ENCODE measurements at regions not wholly inside any gene's neighbourhood (a gene's known extent, or its start where the extent isn't known, plus 50 kb on each side); places are given as distances from the start of the nearest gene placed in this dataset.

- TF ChIP-seq CTCF (conservative IDR thresholded peaks at IDR 0.05; ENCODE audit: low read length) (no peak), EZH2phosphoT487 (IDR thresholded peaks at IDR 0.05; ENCODE audit: borderline replicate concordance) (no peak)
Measured at GRCh38 chr1:194684636-194685035, 1498.2 kb upstream of the B3GALT2 start.

All from Loucy (cell line).